K562 (cell line): ENCODE measurements at regions not wholly inside any gene's neighbourhood (a gene's known extent, or its start where the extent isn't known, plus 50 kb on each side); places are given as distances from the start of the nearest gene placed in this dataset.

Experiments used
- CGGBP1 ChIP-seq: fragments of 250-450 bp; sonication (Bioruptor Pico); IDR thresholded peaks from 2 replicates; pipeline ENCODE4 v1.9.0; 2021; ENCODE audit warnings: mild to moderate bottlenecking
- GMEB1 ChIP-seq: fragments of 250-450 bp; sonication (Bioruptor Pico); IDR thresholded peaks from 2 replicates; pipeline ENCODE4 v1.4.0; 2020; ENCODE audit warnings: mild to moderate bottlenecking
- MLLT1 ChIP-seq, 2 experiments: fragments of 450-650 bp; IDR thresholded peaks; 2 replicates each; pipeline ENCODE4 v1.6.1; 2016
- NFXL1 ChIP-seq: fragments of 450-650 bp; formaldehyde crosslinking; IDR thresholded peaks from 2 replicates; pipeline ENCODE4 v1.4.0; 2021; ENCODE audit warnings: mild to moderate bottlenecking
- RAD51 ChIP-seq: fragments of 450-650 bp; IDR thresholded peaks from 2 replicates; pipeline ENCODE4 v1.7.1; 2016; ENCODE audit warnings: low read depth, mild to moderate bottlenecking, borderline replicate concordance
- REST ChIP-seq, 2 experiments: fragments of 450-650 bp; formaldehyde crosslinking in 1 of 2; IDR thresholded peaks; 2 replicates each; pipeline versions ENCODE4 v1.4.0 to v1.6.1; 2014 to 2020; ENCODE audit warnings: mild to moderate bottlenecking in 2 of 2, borderline replicate concordance in 1 of 2, low read depth in 1 of 2
- SIN3B ChIP-seq: fragments of 450-650 bp; IDR thresholded peaks from 2 replicates; pipeline ENCODE4 v1.6.1; 2017; ENCODE audit warnings: low read depth, mild to moderate bottlenecking, moderate library complexity
- SMAD3 ChIP-seq: fragments of 450-650 bp; formaldehyde crosslinking; conservative IDR thresholded peaks from 2 replicates; pipeline ENCODE4 v1.4.0; 2020; ENCODE audit warnings: mild to moderate bottlenecking
- ZNF592 ChIP-seq: fragments of 450-650 bp; IDR thresholded peaks from 2 replicates; pipeline ENCODE4 v1.6.1; 2017; ENCODE audit warnings: antibody characterized with exemption, mild to moderate bottlenecking
- ZNF655 ChIP-seq: fragments of 250-450 bp; sonication (Bioruptor Pico); IDR thresholded peaks from 2 replicates; pipeline ENCODE4 v1.5.0; 2021

- TF ChIP-seq ZNF655 (CRISPR knock-in tag) (no peak), SIN3B (no peak), NFXL1 (CRISPR knock-in tag) (no peak), ZNF592 (no peak), SMAD3 (CRISPR knock-in tag) (no peak), GMEB1 (CRISPR knock-in tag) (no peak), MLLT1 (IDR thresholded peaks at IDR 0.05) (no peak), REST (IDR thresholded peaks at IDR 0.05; ENCODE audit: borderline replicate concordance) (no peak), REST (CRISPR knock-in tag; IDR thresholded peaks at IDR 0.05; ENCODE audit: low read depth) (no peak), CGGBP1 (CRISPR knock-in tag) (no peak), RAD51 (no peak)
Observed at GRCh38 chr10:3397231-3397630, 224.6 kb upstream of the PITRM1 start (continued).
